IMR-90 (cell line): ENCODE measurements at regions not wholly inside any gene's neighbourhood (a gene's known extent, or its start where the extent isn't known, plus 50 kb on each side); places are given as distances from the start of the nearest gene placed in this dataset.

Source experiments
- ATAC-seq: fragments of 200-7000 bp; cut with Tn5 transposase; 2 replicates; pipeline ENCODE4 v1.9.1; 2020; ENCODE audit warnings: low read depth, mild to moderate bottlenecking, moderate library complexity
- BruUV-seq: library from RNA; stranded (reverse); fragments of 400-500 nt; replicated peaks from 2 replicates; lab custom pipeline; 2021; lab: Mats Ljungman, UMichigan
- CTCF ChIA-PET: fragments of 300-600 bp; formaldehyde crosslinking; extraction: SDS; loops from one replicate; lab custom pipeline; 2021; ENCODE audit warnings: antibody characterized with exemption; lab: Yijun Ruan, JAX
- POLR2A ChIA-PET: fragments of 300-600 bp; sonication (Branson Sonifier 250); formaldehyde crosslinking; loops from one replicate; lab custom pipeline; 2022; ENCODE audit warnings: antibody characterized with exemption; ENCODE audit not compliant: unreplicated experiment; lab: Charles Lee
- DNase-seq: peaks from one replicate; pipeline ENCODE4 v3.0.0; 2013
- H2AFZ ChIP-seq: replicated peaks from 2 replicates; pipeline ENCODE3; 2013; ENCODE audit warnings: low read length, mild to moderate bottlenecking; ENCODE audit not compliant: poor library complexity
- H2AK5ac ChIP-seq: 2 replicates; pipeline ENCODE4 v1.6.1; 2013; ENCODE audit warnings: low read depth, low read length, inconsistent platforms
- H2AK9ac ChIP-seq: replicated peaks from 2 replicates; pipeline ENCODE3; 2013; ENCODE audit warnings: mild to moderate bottlenecking, low read depth, low read length, moderate library complexity; ENCODE audit not compliant: poor library complexity
- H2BK120ac ChIP-seq: 2 replicates; pipeline ENCODE4 v1.6.1; 2013; ENCODE audit warnings: low read depth, low read length, inconsistent platforms
- H2BK15ac ChIP-seq: 3 replicates; pipeline ENCODE4 v1.6.1; 2013; ENCODE audit warnings: low read depth, low read length, inconsistent platforms
- H2BK20ac ChIP-seq: 2 replicates; pipeline ENCODE4 v1.6.1; 2013; ENCODE audit warnings: low read depth, mild to moderate bottlenecking, inconsistent platforms, low read length, moderate library complexity
- H2BK5ac ChIP-seq: 2 replicates; pipeline ENCODE4 v1.6.1; 2013; ENCODE audit warnings: mild to moderate bottlenecking, low read depth, low read length, inconsistent platforms; ENCODE audit not compliant: poor library complexity, severe bottlenecking
- H3K14ac ChIP-seq: replicated peaks from 2 replicates; pipeline ENCODE4 v1.6.1; 2013; ENCODE audit warnings: low read depth, low read length, inconsistent platforms
- H3K18ac ChIP-seq: 2 replicates; pipeline ENCODE4 v1.6.1; 2013; ENCODE audit warnings: low read depth, low read length, control low read depth
- H3K23ac ChIP-seq: 2 replicates; pipeline ENCODE4 v1.6.1; 2013; ENCODE audit warnings: low read depth, low read length, inconsistent platforms
- H3K27ac ChIP-seq: 2 replicates; pipeline ENCODE4 v1.5.1; 2013; ENCODE audit warnings: mild to moderate bottlenecking, control low read depth, low read length; ENCODE audit not compliant: insufficient read depth
- H3K27me3 ChIP-seq: 2 replicates; pipeline ENCODE4 v1.6.1; 2013; ENCODE audit warnings: low read length; ENCODE audit not compliant: control insufficient read depth, insufficient read depth
- H3K36me3 ChIP-seq: 2 replicates; pipeline ENCODE4 v1.6.1; 2013; ENCODE audit warnings: low read length, mixed read lengths; ENCODE audit not compliant: control insufficient read depth, insufficient read depth
- H3K4ac ChIP-seq: 2 replicates; pipeline ENCODE4 v1.6.1; 2013; ENCODE audit warnings: low read depth, low read length, inconsistent platforms
- H3K4me1 ChIP-seq: 2 replicates; pipeline ENCODE4 v1.6.1; 2013; ENCODE audit warnings: low read length, mixed read lengths; ENCODE audit not compliant: control insufficient read depth, insufficient read depth
- H3K4me2 ChIP-seq: 2 replicates; pipeline ENCODE4 v1.6.1; 2013; ENCODE audit warnings: low read depth, mild to moderate bottlenecking, control low read depth, low read length, moderate library complexity
- H3K4me3 ChIP-seq: 2 replicates; pipeline ENCODE4 v1.5.1; 2013; ENCODE audit warnings: low read depth, mild to moderate bottlenecking, control low read depth, low read length, moderate library complexity; ENCODE audit not compliant: insufficient read depth
- H3K56ac ChIP-seq: 2 replicates; pipeline ENCODE4 v1.6.1; 2013; ENCODE audit warnings: low read length, inconsistent platforms; ENCODE audit not compliant: insufficient read depth; ENCODE audit errors: extremely low read depth
- H3K79me1 ChIP-seq, 2 experiments: 2 replicates each; pipeline ENCODE4 v1.6.1; 2013; ENCODE audit warnings: low read length in 2 of 2, inconsistent platforms in 1 of 2, low read depth in 1 of 2
- H3K9ac ChIP-seq: 2 replicates; pipeline ENCODE4 v1.6.1; 2013; ENCODE audit warnings: low read depth, low read length, control low read depth
- H3K9me1 ChIP-seq: 2 replicates; pipeline ENCODE4 v1.6.1; 2013; ENCODE audit warnings: low read length, inconsistent platforms; ENCODE audit not compliant: insufficient read depth
- H3K9me3 ChIP-seq: 2 replicates; pipeline ENCODE4 v1.6.1; 2013; ENCODE audit warnings: low read length; ENCODE audit not compliant: control insufficient read depth, insufficient read depth
- H4K20me1 ChIP-seq: 2 replicates; pipeline ENCODE4 v1.6.1; 2013; ENCODE audit warnings: low read length, inconsistent platforms; ENCODE audit not compliant: insufficient read depth
- H4K5ac ChIP-seq: 2 replicates; pipeline ENCODE4 v1.6.1; 2013; ENCODE audit warnings: mild to moderate bottlenecking, low read depth, low read length, control low read depth
- H4K8ac ChIP-seq, 2 experiments: 2 replicates each; pipeline ENCODE4 v1.6.1; 2013; ENCODE audit warnings: low read depth in 2 of 2, low read length in 2 of 2, control low read depth in 1 of 2, inconsistent platforms in 1 of 2
- H4K91ac ChIP-seq: 2 replicates; pipeline ENCODE4 v1.6.1; 2013; ENCODE audit warnings: low read depth, low read length, inconsistent platforms; ENCODE audit not compliant: insufficient read depth
- BHLHE40 ChIP-seq: fragments of 150-350 bp; IDR thresholded peaks from 2 replicates; pipeline ENCODE4 v1.6.1; 2016; ENCODE audit warnings: mild to moderate bottlenecking, low read depth, low read length
- CEBPB ChIP-seq: IDR thresholded peaks from 2 replicates; pipeline ENCODE4 v1.6.1; 2012; ENCODE audit warnings: low read depth, low read length, improper control_type of control experiment
- CHD1 ChIP-seq: IDR thresholded peaks from 2 replicates; pipeline ENCODE4 v1.6.1; 2012; ENCODE audit warnings: low read depth, low read length, improper control_type of control experiment
- CTCF ChIP-seq: conservative IDR thresholded peaks from 2 replicates; pipeline ENCODE4 v1.5.1; 2012; ENCODE audit warnings: mild to moderate bottlenecking, low read depth, low read length, improper control_type of control experiment
- ELK1 ChIP-seq: fragments of 150-350 bp; IDR thresholded peaks from 2 replicates; pipeline ENCODE4 v1.6.1; 2016; ENCODE audit warnings: low read depth, mild to moderate bottlenecking, low read length, moderate library complexity, borderline replicate concordance
- FOS ChIP-seq: fragments of 150-350 bp; IDR thresholded peaks from 2 replicates; pipeline ENCODE4 v1.6.1; 2016; ENCODE audit warnings: low read depth, low read length
- MAFK ChIP-seq: IDR thresholded peaks from 2 replicates; pipeline ENCODE4 v1.6.1; 2012; ENCODE audit warnings: low read depth, low read length, improper control_type of control experiment
- MAZ ChIP-seq: IDR thresholded peaks from 2 replicates; pipeline ENCODE4 v1.6.1; 2012; ENCODE audit warnings: low read depth, mild to moderate bottlenecking, low read length, improper control_type of control experiment, moderate library complexity, borderline replicate concordance
- MXI1 ChIP-seq: IDR thresholded peaks from 2 replicates; pipeline ENCODE4 v1.6.1; 2012; ENCODE audit warnings: low read depth, mild to moderate bottlenecking, low read length, moderate library complexity, borderline replicate concordance
- NFE2L2 ChIP-seq: fragments of 150-350 bp; IDR thresholded peaks from 2 replicates; pipeline ENCODE4 v1.6.1; 2016; ENCODE audit warnings: low read depth, mild to moderate bottlenecking, low read length
- POLR2A ChIP-seq: IDR thresholded peaks from 2 replicates; pipeline ENCODE4 v1.6.1; 2012; ENCODE audit warnings: mild to moderate bottlenecking, low read depth, low read length
- RAD21 ChIP-seq: IDR thresholded peaks from 2 replicates; pipeline ENCODE4 v1.6.1; 2012; ENCODE audit warnings: low read length, improper control_type of control experiment
- RCOR1 ChIP-seq: IDR thresholded peaks from 2 replicates; pipeline ENCODE4 v1.6.1; 2012; ENCODE audit warnings: mild to moderate bottlenecking, low read length, improper control_type of control experiment; ENCODE audit not compliant: insufficient replicate concordance
- RFX5 ChIP-seq: IDR thresholded peaks from 2 replicates; pipeline ENCODE4 v1.8.0; 2012; ENCODE audit warnings: low read depth, mild to moderate bottlenecking, low read length, moderate library complexity
- SMC3 ChIP-seq: fragments of 150-350 bp; IDR thresholded peaks from 2 replicates; pipeline ENCODE4 v1.6.1; 2016; ENCODE audit warnings: low read depth, mild to moderate bottlenecking, antibody characterized with exemption, low read length, moderate library complexity
- WGBS, 2 experiments: methylation state at CpG; one replicate each; pipeline versions ENCODE4 v1.1.5 to v1.1.7; 2013; ENCODE audit warnings: missing lambda C conversion rate in 2 of 2; ENCODE audit not compliant: insufficient read length in 1 of 2; ENCODE audit errors: extremely low coverage in 2 of 2; 5-methylcytosine and 5-hydroxymethylcytosine counted together
- dilution Hi-C: fragments of 300-500 bp; cut with HindIII; formaldehyde crosslinking; loops from one replicate; pipeline ENCODE4 v1.14.3; 2018; ENCODE audit warnings: low sequenced_read_pairs; ENCODE audit not compliant: unreplicated experiment
- in situ Hi-C: fragments of 300-500 bp; cut with MboI; formaldehyde crosslinking; loops from 3 replicates; pipeline ENCODE4 v1.14.3; 2019; ENCODE audit warnings: low sequenced_read_pairs, inconsistent platforms, mixed read lengths
- intact Hi-C: fragments of 100-400 bp; cut with micrococcal nuclease; formaldehyde crosslinking; loops from 2 replicates; pipeline ENCODE4 v1.10.0; 2022
- TF ChIP-seq, protein P1 (sequence below): fragments of 150-350 bp; IDR thresholded peaks from 2 replicates; pipeline ENCODE4 v1.6.1; 2017; ENCODE audit warnings: mild to moderate bottlenecking, antibody characterized with exemption, low read length, low read depth

DNA sequence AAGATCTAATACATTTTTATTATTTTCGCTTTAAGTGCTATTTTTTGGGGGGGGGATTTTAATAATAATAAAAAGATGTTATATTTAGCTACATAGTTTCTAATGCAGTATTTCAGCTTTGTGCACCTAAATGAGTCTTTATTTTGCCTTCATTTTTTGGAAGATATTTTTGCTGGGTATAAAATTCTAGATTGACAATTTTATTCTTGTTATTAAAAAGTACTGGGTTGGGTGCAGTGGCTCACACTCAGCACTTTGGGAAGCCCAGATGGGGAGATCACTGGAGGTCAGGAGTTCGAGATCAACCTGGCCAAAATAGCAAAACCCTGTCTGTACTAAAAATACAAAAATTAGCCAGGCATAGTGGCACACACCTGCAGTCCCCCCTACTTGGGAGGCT is 173.6 kb downstream of the SLC15A5 start:
- H2BK15ac ChIP-seq: no peak overlapping the region
- H3K79me1 ChIP-seq: no peaks in the 10 kb centered on the region
- no peak overlapping the region for H2BK20ac ChIP-seq
- H2BK5ac ChIP-seq: no peak overlapping the region
- H3K27me3 ChIP-seq: no peaks in the 10 kb centered on the region
- TF ChIP-seq, protein P1, sequence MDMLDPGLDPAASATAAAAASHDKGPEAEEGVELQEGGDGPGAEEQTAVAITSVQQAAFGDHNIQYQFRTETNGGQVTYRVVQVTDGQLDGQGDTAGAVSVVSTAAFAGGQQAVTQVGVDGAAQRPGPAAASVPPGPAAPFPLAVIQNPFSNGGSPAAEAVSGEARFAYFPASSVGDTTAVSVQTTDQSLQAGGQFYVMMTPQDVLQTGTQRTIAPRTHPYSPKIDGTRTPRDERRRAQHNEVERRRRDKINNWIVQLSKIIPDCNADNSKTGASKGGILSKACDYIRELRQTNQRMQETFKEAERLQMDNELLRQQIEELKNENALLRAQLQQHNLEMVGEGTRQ: no peak
- no peak for TF ChIP-seq BHLHE40
- no peak for TF ChIP-seq ELK1
- no peak for TF ChIP-seq MXI1
- TF ChIP-seq MAFK: no peak
- TF ChIP-seq POLR2A: no peak
- no peak for TF ChIP-seq RFX5
- no peak for TF ChIP-seq CTCF
- TF ChIP-seq RCOR1: no peak
- TF ChIP-seq FOS: no peak
- no peak for TF ChIP-seq CHD1
- TF ChIP-seq RAD21: no peak
- TF ChIP-seq MAZ: no peak
- TF ChIP-seq SMC3: no peak
- TF ChIP-seq CEBPB: no peak
- no peak for TF ChIP-seq NFE2L2
- H2AK9ac ChIP-seq: no peak overlapping the region
- DNase-seq: no peak
- no peak overlapping the region for H3K9ac ChIP-seq
- no peak overlapping the region for H3K23ac ChIP-seq
- H3K14ac ChIP-seq: no peak overlapping the region
- ChIA-PET CTCF (no interaction called here), POLR2A (no interaction called here)
- no TSS peak for BruUV-seq
- no peak overlapping the region for H3K27ac ChIP-seq
- no peaks in the 10 kb centered on the region for H3K36me3 ChIP-seq
- no peak overlapping the region for H3K18ac ChIP-seq
- H3K4ac ChIP-seq: no peak overlapping the region
- no peak overlapping the region for H4K91ac ChIP-seq
- no peak overlapping the region for H3K4me3 ChIP-seq
- H2AK5ac ChIP-seq: no peak overlapping the region
- dilution Hi-C loops: no loop called here
- no peak overlapping the region for H3K56ac ChIP-seq
- no peak overlapping the region for H4K5ac ChIP-seq
- WGBS, 2 experiments: no CpG with 5 or more reads among the region's 2 CpGs
- no peaks in the 10 kb centered on the region for H4K20me1 ChIP-seq
- no peaks in the 10 kb centered on the region for H3K4me1 ChIP-seq
- no peak overlapping the region for H4K8ac ChIP-seq
- H2AFZ ChIP-seq: no peak overlapping the region
- peaks cover 4% of the 10 kb centered on the region; the same call in 1 of the 2 replicates for H3K9me3 ChIP-seq
- in situ Hi-C loops: no loop called here
- no peak for ATAC-seq
- H2BK120ac ChIP-seq: no peak overlapping the region
- intact Hi-C loops: no loop called here
- H3K4me2 ChIP-seq: no peak overlapping the region
- no peaks in the 10 kb centered on the region for H3K9me1 ChIP-seq
